ENCODE measurements at regions not wholly inside any gene's neighbourhood (a gene's known extent, or its start where the extent isn't known, plus 50 kb on each side); places are given as distances from the start of the nearest gene placed in this dataset.

DNA sequence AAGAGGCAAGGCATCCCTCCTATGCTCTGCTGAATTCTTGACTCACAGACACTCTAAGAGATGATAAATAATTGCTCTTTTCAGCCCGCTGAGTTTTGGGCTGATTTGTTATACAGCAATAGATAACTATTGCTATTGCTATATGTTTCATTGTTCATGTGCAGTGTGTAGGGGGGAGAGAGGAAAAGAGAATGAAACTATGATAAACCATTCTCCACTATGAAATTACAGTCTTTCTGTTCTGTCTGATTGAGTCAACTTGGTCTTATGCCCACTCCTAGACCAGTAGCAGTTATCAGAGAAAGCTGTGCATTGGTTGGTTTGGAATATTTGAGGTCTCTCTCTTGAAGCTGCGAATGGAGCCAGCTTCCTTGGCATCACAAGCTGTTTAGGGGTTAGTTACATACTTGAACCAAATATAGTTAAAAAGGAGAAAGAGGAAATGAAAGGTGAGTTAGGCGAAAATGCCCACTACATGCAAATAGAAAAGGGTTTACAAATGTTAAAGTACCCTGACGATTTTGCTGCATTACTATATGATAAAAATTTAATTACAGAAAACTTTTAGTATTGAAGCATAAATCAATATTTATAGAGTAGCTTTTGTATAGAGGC lies 136.3 kb upstream of the ACTBL2 start:
- TF ChIP-seq TAF1 (IDR thresholded peaks at IDR 0.05; ENCODE audit: low read depth, low read length) (no peak), POU2F2 (IDR thresholded peaks at IDR 0.05; ENCODE audit: low read depth, low read length) (no peak), POLR2AphosphoS5 (IDR thresholded peaks at IDR 0.05; ENCODE audit: low read depth, low read length) (no peak), SPI1 (IDR thresholded peaks at IDR 0.05; ENCODE audit: low read depth, low read length) (0 out of 2 replicates have a peak, but pooled peaks have one; percentile 20)
- FAIRE-seq (no peak), DNase-seq (ENCODE audit: insufficient read length, low spot score) (no peak)

DNA sequence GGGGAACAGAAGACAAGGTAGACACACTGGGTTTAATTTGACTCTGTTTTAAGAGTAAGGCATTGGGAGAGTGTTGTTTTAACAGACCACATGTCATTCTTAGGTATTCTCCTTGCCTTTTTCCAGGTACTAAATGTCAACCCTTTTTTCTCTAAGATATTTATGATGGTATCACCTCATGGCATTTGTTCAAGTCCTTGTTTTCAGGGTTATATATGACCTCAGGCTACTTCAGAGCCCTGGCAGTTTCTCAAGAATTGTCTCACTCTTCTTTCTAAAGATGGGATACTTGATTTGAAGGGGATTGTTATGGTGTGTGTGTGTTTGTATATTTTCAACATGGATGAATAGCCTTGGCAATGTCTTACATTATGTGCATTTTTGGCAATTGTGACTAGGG lies 131.1 kb upstream of the ACTBL2 start:
- DNase-seq (ENCODE audit: insufficient read length, low spot score) (no peak), FAIRE-seq (no peak)
- TF ChIP-seq PAX5 (IDR thresholded peaks at IDR 0.05; ENCODE audit: insufficient read depth, low read length, severe bottlenecking) (no peak), TAF1 (IDR thresholded peaks at IDR 0.05; ENCODE audit: low read depth, low read length) (no peak), SPI1 (IDR thresholded peaks at IDR 0.05; ENCODE audit: low read depth, low read length) (no peak), POLR2AphosphoS5 (IDR thresholded peaks at IDR 0.05; ENCODE audit: low read depth, low read length) (no peak), POU2F2 (IDR thresholded peaks at IDR 0.05; ENCODE audit: low read depth, low read length) (no peak), POLR2A (IDR thresholded peaks at IDR 0.05; ENCODE audit: low read depth, low read length) (no peak)

DNA sequence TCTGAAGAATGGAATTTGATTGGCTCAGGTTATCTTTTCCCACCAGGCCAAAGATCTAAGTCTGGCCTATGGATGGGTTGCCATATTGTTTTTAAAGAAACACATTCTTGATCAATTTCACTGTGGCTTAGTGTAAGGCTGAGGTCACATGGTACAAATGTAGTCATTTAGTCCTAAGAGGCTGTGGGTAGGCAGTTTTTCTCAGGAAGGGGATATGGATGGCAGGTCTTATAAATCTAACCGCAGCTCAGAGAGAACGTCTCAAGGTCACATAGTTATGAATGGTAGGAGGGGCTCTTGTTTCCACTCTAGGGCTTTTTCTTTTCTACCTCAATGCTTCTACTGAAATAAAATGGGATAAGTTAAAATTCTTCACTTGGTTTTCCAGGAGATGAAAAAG lies 128.6 kb upstream of the ACTBL2 start:
- no peak for TF ChIP-seq TAF1 (IDR thresholded peaks at IDR 0.05; ENCODE audit: low read depth, low read length)
- no peak for DNase-seq (ENCODE audit: insufficient read length, low spot score)
- no peak for FAIRE-seq

DNA sequence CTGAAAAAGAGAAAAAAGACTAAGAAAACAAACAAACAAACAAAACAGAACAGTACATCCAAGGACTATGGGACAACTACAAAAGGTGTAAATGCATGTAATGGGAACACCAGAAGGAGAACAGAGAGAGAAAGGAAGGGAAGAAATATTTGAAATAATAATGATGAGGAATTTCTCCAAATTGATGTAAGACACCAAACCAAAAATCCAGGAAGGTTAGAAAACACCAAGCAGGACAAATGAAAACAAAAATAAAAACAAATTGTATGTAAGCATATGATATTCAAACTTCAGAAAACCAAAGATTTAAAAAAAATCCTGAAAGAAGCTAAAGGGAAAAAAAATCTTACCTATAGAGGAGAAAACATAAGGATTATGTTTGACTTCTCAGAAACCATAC lies 125.9 kb upstream of the ACTBL2 start:
- no peak for FAIRE-seq
- no peak for DNase-seq (ENCODE audit: insufficient read length, low spot score)
- TF ChIP-seq POU2F2 (IDR thresholded peaks at IDR 0.05; ENCODE audit: low read depth, low read length) (no peak), POLR2A (IDR thresholded peaks at IDR 0.05; ENCODE audit: low read depth, low read length) (no peak), POLR2AphosphoS5 (IDR thresholded peaks at IDR 0.05; ENCODE audit: low read depth, low read length) (no peak), SPI1 (IDR thresholded peaks at IDR 0.05; ENCODE audit: low read depth, low read length) (no peak), PAX5 (IDR thresholded peaks at IDR 0.05; ENCODE audit: insufficient read depth, low read length, severe bottlenecking) (no peak), TAF1 (IDR thresholded peaks at IDR 0.05; ENCODE audit: low read depth, low read length) (no peak)

DNA sequence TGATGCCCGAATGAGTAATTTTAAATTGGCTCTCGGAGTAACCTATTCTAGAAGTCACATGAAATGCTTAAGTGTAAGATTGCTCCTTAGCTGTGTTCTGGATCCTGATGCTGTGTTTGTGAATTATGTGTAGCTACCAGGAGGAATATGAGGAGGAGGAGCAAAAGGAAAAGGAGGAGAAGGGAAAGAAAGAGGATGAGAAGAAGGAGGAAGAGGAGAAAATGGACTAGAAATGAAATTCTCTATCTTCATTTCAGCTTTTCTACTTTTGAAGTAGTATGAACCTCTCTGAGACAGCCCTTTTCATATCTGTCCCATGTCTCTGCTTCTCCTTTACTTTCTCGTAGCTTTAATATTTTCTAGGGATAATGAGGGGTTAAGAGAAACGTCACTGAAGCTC lies 119.4 kb upstream of the ACTBL2 start:
- FAIRE-seq: no peak
- TF ChIP-seq POLR2AphosphoS5 (IDR thresholded peaks at IDR 0.05; ENCODE audit: low read depth, low read length) (no peak), TAF1 (IDR thresholded peaks at IDR 0.05; ENCODE audit: low read depth, low read length) (no peak), POLR2A (IDR thresholded peaks at IDR 0.05; ENCODE audit: low read depth, low read length) (no peak), POU2F2 (IDR thresholded peaks at IDR 0.05; ENCODE audit: low read depth, low read length) (no peak), PAX5 (IDR thresholded peaks at IDR 0.05; ENCODE audit: insufficient read depth, low read length, severe bottlenecking) (no peak), SPI1 (IDR thresholded peaks at IDR 0.05; ENCODE audit: low read depth, low read length) (no peak)
- DNase-seq (ENCODE audit: insufficient read length, low spot score): no peak

- FAIRE-seq: no peak
- no peak for DNase-seq (ENCODE audit: insufficient read length, low spot score)
- no peak for TF ChIP-seq SPI1 (IDR thresholded peaks at IDR 0.05; ENCODE audit: low read depth, low read length)
- TF ChIP-seq TAF1 (IDR thresholded peaks at IDR 0.05; ENCODE audit: low read depth, low read length): no peak
- no peak for TF ChIP-seq POLR2A (IDR thresholded peaks at IDR 0.05; ENCODE audit: low read depth, low read length)
- no peak for TF ChIP-seq POU2F2 (IDR thresholded peaks at IDR 0.05; ENCODE audit: low read depth, low read length)
- TF ChIP-seq PAX5 (IDR thresholded peaks at IDR 0.05; ENCODE audit: insufficient read depth, low read length, severe bottlenecking): no peak
- no peak for TF ChIP-seq POLR2AphosphoS5 (IDR thresholded peaks at IDR 0.05; ENCODE audit: low read depth, low read length)
Measured at GRCh38 chr5:57600321-57600720, 117.7 kb upstream of the ACTBL2 start.

GRCh38 chr5:57598756-57599155 lies 116.1 kb upstream of the ACTBL2 start:
- no peak for FAIRE-seq
- TF ChIP-seq POU2F2 (IDR thresholded peaks at IDR 0.05; ENCODE audit: low read depth, low read length) (no peak), PAX5 (IDR thresholded peaks at IDR 0.05; ENCODE audit: insufficient read depth, low read length, severe bottlenecking) (no peak), SPI1 (IDR thresholded peaks at IDR 0.05; ENCODE audit: low read depth, low read length) (no peak)
- no peak for DNase-seq (ENCODE audit: insufficient read length, low spot score)

DNA sequence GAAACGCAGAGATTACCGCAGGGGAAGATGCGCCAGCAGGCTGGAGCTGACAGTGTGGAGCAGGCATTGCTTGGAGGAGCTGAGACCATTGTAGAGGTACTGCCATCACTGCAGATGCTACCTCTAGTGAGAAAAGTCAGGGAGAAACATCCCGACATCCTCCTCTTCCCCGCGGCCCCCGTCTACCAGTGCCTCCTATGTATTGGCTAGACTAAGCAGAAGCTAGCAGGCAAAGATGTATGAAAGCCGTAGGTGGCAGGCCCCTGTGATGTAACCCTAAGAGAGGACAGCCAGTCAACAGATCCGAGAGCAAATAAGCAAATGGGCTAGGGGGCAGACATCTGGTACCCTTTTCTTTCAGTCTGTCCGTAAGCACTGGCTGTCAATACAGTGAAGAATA lies 115.5 kb upstream of the ACTBL2 start:
- FAIRE-seq (no peak), DNase-seq (ENCODE audit: insufficient read length, low spot score) (no peak)
- TF ChIP-seq SPI1 (IDR thresholded peaks at IDR 0.05; ENCODE audit: low read depth, low read length): no peak
- no peak for TF ChIP-seq POLR2AphosphoS5 (IDR thresholded peaks at IDR 0.05; ENCODE audit: low read depth, low read length)
- no peak for TF ChIP-seq POLR2A (IDR thresholded peaks at IDR 0.05; ENCODE audit: low read depth, low read length)
- no peak for TF ChIP-seq PAX5 (IDR thresholded peaks at IDR 0.05; ENCODE audit: insufficient read depth, low read length, severe bottlenecking)
- TF ChIP-seq POU2F2 (IDR thresholded peaks at IDR 0.05; ENCODE audit: low read depth, low read length): no peak
- no peak for TF ChIP-seq TAF1 (IDR thresholded peaks at IDR 0.05; ENCODE audit: low read depth, low read length)

- FAIRE-seq: no peak
- DNase-seq (ENCODE audit: insufficient read length, low spot score): no peak
- TF ChIP-seq PAX5 (IDR thresholded peaks at IDR 0.05; ENCODE audit: insufficient read depth, low read length, severe bottlenecking): no peak
- no peak for TF ChIP-seq POLR2AphosphoS5 (IDR thresholded peaks at IDR 0.05; ENCODE audit: low read depth, low read length)
- no peak for TF ChIP-seq POU2F2 (IDR thresholded peaks at IDR 0.05; ENCODE audit: low read depth, low read length)
- TF ChIP-seq TAF1 (IDR thresholded peaks at IDR 0.05; ENCODE audit: low read depth, low read length): no peak
- no peak for TF ChIP-seq POLR2A (IDR thresholded peaks at IDR 0.05; ENCODE audit: low read depth, low read length)
- no peak for TF ChIP-seq SPI1 (IDR thresholded peaks at IDR 0.05; ENCODE audit: low read depth, low read length)
Measured at GRCh38 chr5:57595523-57595991, 112.9 kb upstream of the ACTBL2 start.

DNA sequence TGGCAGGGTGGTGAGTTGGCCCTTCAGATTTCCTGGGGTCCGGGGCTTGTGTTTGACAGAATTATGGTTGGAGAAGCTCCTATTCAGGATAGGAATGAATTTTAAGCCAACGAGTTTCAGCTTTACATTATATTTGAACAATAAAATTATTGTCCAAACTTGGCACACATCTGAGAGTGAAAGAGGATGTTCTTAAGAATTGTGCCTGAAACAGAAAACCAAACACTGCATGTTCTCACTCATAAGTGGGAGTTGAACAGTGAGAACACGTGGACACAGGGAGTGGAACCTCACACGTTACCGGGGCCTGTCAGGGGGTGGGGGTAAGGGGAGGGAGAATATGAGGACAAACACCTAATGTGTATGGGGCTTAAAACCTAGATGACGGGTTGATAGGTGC lies 111.8 kb upstream of the ACTBL2 start:
- TF ChIP-seq POU2F2 (IDR thresholded peaks at IDR 0.05; ENCODE audit: low read depth, low read length) (no peak), POLR2A (IDR thresholded peaks at IDR 0.05; ENCODE audit: low read depth, low read length) (no peak), PAX5 (IDR thresholded peaks at IDR 0.05; ENCODE audit: insufficient read depth, low read length, severe bottlenecking) (no peak), SPI1 (IDR thresholded peaks at IDR 0.05; ENCODE audit: low read depth, low read length) (no peak), TAF1 (IDR thresholded peaks at IDR 0.05; ENCODE audit: low read depth, low read length) (no peak), POLR2AphosphoS5 (IDR thresholded peaks at IDR 0.05; ENCODE audit: low read depth, low read length) (no peak)
- DNase-seq (ENCODE audit: insufficient read length, low spot score) (no peak), FAIRE-seq (no peak)
